Sigmoid colon (tissue), 4 donors: ENCODE measurements at regions not wholly inside any gene's neighbourhood (a gene's known extent, or its start where the extent isn't known, plus 50 kb on each side); places are given as distances from the start of the nearest gene placed in this dataset.
"Not testable (repeated sequence)": the region's sequence is repeated elsewhere in the genome, so short reads cannot be mapped to it uniquely, and the experiment has no call there.

ENCODE experiments used
- EP300 ChIP-seq, 4 donors: sonication (generic); formaldehyde crosslinking; IDR thresholded peaks; one replicate each; pipeline ENCODE4 v1.6.1; 2017; ENCODE audit warnings: antibody characterized with exemption in 4 of 4
- POLR2A ChIP-seq, 2 donors: fragments of 450-650 bp; IDR thresholded peaks; one replicate each; pipeline ENCODE4 v1.6.1; 2016; ENCODE audit warnings: antibody characterized with exemption in 2 of 2, mild to moderate bottlenecking in 2 of 2, moderate library complexity in 2 of 2
- POLR2AphosphoS5 ChIP-seq, 4 donors: sonication (generic); formaldehyde crosslinking; IDR thresholded peaks; one replicate each; pipeline ENCODE4 v1.6.1; 2017; ENCODE audit warnings: antibody characterized with exemption in 4 of 4
- TF ChIP-seq, protein P1 (sequence below), 4 experiments: fragments of 450-650 bp in 3 of 4; fragments of 200-600 bp in 1 of 4; IDR thresholded peaks; one replicate each; pipeline ENCODE4 v1.5.1; 2016 to 2019; ENCODE audit warnings: antibody characterized with exemption in 4 of 4, mild to moderate bottlenecking in 3 of 4, moderate library complexity in 2 of 4

DNA sequence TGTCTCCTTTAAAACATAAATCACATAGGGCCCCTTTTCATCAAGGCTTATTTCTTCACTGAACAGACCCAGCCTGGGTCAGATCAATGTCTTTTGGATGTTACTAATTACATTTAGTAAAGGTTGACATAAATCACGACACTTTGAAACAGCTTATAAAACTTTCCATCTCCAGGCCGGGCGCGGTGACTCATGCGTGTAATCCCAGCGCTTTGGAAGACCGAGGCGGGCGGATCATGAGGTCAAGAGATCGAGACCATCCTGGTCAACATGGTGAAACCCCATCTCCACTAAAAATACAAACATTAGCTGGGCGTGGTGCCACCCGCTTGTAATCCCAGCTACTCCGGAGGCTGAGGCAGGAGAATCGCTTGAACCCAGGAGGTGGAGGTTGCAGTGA is 166.5 kb upstream of the MINDY3 start:
- TF ChIP-seq, protein P1, sequence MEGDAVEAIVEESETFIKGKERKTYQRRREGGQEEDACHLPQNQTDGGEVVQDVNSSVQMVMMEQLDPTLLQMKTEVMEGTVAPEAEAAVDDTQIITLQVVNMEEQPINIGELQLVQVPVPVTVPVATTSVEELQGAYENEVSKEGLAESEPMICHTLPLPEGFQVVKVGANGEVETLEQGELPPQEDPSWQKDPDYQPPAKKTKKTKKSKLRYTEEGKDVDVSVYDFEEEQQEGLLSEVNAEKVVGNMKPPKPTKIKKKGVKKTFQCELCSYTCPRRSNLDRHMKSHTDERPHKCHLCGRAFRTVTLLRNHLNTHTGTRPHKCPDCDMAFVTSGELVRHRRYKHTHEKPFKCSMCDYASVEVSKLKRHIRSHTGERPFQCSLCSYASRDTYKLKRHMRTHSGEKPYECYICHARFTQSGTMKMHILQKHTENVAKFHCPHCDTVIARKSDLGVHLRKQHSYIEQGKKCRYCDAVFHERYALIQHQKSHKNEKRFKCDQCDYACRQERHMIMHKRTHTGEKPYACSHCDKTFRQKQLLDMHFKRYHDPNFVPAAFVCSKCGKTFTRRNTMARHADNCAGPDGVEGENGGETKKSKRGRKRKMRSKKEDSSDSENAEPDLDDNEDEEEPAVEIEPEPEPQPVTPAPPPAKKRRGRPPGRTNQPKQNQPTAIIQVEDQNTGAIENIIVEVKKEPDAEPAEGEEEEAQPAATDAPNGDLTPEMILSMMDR (IDR thresholded peaks at IDR 0.05), result not testable (repeated sequence)
- not testable (repeated sequence) for TF ChIP-seq EP300, POLR2A, POLR2AphosphoS5 (IDR thresholded peaks at IDR 0.05)
